ENCODE measurements at regions not wholly inside any gene's neighbourhood (a gene's known extent, or its start where the extent isn't known, plus 50 kb on each side); places are given as distances from the start of the nearest gene placed in this dataset.
"Not testable (repeated sequence)": the region's sequence is repeated elsewhere in the genome, so short reads cannot be mapped to it uniquely, and the experiment has no call there.

DNA sequence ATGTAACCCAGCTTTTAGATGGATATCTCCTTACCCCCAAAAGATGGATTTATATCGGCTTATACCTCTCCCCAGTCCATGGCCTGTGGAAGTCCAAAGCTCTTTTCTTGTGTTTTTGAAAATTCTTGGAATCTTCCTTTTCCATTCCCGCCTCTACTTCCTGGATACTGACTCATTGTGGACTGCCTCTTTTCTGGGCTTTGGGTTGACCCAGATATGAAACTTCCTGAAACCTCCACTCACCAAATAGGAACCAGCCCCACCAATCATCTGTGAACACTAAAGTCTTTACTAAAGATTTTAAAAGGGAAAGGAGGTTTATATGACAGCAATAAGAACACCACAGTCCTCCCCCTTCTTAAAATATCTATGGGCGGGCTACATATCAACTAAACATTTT, 163.4 kb upstream of the SYN3 start:
- CTCF ChIA-PET, result no interaction called here
- POLR2A ChIA-PET, result no interaction called here

DNA sequence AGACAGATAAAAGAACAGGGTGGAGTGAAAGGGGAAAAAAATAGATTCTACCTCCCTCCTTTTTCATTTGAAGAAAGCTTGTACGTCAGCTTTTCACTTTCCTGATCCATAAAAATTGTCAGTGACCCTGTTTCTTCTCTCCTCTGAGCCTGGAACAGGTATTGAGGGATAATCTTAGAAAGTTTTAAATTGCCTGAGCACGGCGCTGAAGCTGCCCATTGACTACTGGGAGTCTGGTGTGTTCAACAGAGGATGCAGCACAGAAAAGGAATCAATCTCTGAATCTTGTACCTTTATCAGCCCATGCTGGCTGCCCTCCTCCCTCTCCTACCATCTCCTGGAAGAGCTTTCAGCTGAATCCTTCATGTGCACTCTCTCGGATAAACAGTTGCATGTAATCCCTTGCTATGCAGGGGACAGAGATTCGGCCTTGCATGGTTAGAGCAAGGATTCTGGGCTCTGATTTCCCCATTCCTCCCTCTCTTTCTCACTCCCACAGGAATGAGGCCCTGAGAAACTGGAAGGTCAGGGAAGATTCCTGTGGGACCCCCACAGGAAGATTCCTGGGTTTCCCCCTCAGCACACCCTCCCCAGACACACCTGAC, 162.4 kb upstream of the SYN3 start:
- ChIA-PET POLR2A (no interaction called here), CTCF (no interaction called here)

DNA sequence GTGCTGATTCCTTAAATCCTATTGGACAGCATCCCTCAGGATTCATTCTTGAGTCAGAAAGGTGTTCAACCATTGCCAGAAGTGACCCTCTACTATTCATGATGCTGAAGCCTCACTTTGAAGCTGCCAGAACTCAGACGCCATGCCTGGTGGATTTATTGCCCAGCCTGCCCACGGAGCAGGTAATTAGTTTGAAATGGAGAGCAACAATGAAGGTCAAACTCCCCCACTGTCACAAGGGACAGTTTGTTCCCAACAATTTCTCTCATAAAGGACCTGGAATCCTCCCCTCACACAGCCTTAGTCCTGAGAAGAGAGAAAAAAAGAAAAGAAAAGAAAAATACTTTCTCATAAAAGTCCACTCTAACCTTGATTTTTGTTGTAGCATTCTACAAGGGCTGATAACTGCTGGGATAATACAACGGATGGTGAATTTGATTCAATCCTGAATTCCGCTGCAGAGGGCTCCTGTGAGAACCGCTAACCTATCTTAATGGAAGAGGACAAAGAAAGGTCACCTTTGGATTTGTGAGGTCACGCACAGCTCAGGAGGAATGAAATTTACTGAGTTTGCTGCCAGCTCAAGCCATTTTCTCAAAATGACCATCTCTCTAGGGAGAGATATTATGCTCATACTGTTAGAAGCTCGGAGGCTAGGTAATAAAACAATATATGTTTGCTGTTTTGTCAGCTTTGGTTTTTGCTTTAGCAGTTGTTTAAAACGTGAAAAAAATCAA, 161.6 kb upstream of the SYN3 start:
- ChIA-PET CTCF (no interaction called here), POLR2A (no interaction called here)

DNA sequence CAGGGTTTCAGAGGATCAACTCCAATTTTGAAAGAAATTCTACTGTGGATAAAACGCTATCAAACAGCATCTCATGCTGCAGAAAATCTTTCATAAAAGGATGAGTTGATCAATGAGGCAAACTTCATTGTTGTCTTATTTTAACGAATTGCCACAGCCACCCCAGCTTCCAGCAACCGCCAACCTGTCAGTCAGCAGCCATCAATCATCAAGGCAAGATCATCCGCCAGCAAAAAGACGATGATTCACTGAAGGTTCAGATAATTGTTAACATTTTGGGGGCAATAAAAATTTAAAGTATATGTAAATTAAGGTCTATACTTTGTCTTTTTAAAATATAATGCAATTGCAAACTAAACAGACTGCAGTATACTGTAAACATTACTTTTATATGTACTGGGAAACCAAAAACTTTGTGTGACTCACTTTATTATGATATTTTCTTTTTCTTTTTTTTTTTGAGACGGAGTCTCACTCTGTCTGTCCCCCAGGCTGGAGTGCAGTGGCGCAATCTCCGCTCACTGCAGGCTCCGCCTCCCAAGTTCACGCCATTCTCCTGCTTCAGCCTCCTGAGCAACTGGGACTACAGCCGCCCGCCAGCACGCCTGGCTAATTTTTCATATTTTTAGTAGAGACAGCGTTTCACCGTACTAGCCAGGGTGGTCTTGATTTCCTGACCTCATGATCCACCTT, 155.3 kb upstream of the SYN3 start:
- ChIA-PET CTCF (no interaction called here), POLR2A (no interaction called here)

DNA sequence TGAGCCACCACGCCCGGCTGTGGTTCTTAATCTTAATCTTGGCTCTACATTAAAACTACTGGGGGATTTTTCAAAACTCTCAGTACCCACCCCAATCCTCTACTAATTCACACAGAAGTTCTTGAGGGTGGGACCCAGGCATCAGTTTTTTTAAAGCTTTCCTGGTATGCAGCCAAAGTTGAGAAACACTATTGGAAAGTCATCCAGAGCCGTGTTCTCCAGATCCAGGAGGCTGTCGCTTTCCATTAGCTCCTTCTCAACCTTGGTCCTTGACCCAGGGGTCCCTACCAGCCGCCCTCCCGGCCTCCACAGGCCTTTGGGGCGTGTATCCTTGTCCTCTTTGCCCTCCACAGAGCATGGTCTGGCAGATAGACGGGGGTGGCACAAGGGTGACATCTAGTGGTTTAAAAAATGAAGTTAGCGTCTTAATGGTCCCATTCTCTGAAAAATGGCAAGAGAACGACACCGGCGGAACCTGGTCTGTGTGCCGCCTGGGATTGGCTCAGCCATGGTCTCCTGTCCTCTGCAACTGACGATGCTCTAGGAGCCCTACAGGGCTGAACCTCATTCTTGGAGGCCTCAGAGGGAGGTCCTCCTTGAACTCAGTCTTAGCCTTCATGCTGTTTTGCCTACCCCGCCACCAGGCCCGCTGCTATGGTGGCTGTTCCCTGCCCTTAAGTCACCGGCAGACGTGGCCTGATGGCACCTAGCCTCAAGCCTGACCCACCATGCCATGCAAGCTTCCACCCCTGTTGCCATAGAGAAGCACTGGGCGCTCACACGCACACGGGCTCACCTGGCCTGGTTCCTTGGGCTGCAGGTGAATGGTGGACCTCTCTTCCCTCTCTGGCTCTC, 152.0 kb upstream of the SYN3 start:
- ChIA-PET POLR2A (no interaction called here), CTCF (no interaction called here)

DNA sequence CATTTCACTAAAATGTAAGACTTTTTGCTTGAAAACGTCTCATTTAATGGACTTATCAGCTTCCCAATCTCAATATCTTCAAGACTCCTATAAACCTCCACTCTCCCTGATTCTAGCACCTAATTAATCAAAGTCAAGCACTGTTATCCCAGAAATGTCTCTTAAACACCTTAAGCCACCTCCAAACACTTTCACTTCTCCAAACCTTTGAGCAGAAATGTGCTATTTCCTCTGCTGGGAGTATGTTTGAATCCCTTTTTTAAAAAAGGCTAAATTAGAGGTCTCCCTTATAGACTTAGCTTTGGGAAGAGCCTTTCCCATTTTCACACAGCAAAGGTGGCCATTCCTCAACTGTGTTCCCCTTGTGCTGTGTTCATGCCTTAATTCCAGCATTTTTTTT, 146.2 kb upstream of the SYN3 start:
- CTCF ChIA-PET, result no interaction called here
- POLR2A ChIA-PET, result no interaction called here

DNA sequence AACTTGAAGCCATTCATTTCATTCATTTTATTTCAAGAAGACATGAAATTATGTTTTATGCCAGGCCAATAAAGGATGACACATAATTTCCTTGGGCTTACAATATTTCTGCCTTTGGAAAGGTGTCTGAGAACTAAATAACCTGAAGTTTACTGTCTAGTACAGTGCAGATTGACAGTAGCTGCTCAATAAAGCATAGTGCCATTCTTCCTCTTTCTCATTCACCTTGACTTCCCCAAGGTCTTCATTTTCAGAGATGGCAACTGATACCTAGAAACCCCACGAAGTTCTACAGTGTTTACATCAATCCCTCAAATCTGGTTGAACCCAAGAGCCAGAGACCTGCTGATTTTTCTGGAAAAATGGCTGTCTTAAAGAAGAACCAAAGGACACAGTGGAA, 144.3 kb upstream of the SYN3 start:
- POLR2A ChIA-PET, result no interaction called here
- CTCF ChIA-PET, result no interaction called here

DNA sequence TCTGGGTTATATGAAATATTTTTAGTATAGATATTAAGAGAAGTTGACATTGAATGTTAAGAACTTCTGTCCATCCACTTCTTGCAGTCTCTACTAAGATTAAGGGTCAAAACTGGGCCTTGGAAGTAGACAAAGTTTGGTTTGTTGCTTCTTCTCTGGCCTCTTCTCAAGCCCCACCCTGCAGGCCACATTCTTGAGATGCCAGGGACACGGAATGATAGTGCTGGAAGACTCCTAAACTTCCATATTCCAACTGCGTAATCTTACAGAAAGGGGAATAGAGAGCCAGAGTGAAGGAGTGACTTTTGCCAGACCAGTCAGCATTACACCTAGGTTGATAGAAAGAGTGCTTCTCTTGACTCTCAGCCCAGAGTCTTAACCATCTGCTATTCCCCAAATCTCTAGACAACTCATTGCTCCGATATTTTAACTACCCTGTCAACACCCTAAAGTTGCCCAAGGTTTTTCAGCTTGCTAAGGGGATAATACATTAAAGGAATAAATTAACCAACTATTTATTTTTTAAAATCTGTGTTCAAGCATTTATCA, 136.4 kb upstream of the SYN3 start:
- CTCF ChIA-PET, result no interaction called here
- POLR2A ChIA-PET, result interaction anchor here (0.6 kb wide), 1 partner anchor 35 kb away, joined by 3 read pairs; no protein-coding TSS in a partner anchor

DNA sequence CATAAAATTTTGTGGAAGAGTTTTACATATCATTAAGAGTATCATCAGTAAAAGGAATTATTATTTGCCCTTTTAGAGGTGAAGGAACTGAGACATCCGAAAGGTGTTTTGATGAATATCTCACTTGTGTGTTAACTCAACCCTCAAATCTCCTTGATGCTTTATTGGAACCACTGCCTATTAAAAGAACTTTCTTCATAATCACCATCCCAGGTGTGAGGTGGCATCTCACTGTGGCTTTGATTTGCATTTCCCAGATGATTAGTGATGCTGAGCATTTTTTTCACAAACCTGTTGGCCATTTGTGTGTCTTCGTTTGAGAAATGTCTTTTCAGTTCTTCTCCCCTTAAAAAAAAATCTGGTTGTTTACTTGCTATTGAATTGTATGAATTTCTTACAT, 134.0 kb upstream of the SYN3 start:
- ChIA-PET CTCF (no interaction called here), POLR2A (no interaction called here)

DNA sequence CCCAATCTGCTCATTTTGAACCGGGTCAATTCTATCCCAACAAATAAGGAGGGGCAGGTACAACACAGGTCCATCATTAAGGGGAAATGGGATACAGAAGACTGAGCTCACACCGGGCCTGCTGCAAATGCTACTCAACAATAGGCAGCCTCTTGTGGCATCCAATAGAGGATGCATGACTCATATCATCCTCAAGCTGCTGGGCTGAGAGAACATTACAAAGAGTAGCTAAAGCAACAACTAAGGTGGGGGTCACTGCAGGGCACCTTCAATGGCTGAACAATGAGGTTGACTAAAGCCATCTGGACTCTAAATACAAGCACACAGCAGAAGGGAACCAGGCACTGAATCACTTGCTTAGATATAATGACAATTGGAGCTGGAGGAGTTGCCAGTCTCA, 130.1 kb upstream of the SYN3 start:
- CTCF ChIA-PET, result interaction anchor here (0.7 kb wide), 1 partner anchor 21 kb away, joined by 4 read pairs; no protein-coding TSS in a partner anchor
- POLR2A ChIA-PET, result no interaction called here

DNA sequence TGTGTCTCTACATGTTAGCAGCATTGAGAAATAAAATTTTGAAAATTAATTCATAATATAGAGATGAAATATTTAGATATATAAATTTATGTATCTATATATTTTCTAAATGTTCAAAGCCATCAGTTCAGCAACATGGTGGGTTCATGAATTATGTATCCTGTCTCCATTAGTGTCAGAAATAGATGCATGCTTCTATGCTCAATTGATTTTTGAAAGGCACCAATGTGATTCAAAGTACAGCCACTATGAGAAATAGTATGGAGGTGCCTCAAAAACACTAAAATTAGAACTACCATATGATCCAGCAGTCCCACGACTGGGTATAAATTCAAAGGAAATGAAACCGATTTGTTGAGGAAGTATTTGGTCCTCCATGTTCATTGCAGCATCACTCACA, 128.6 kb upstream of the SYN3 start:
- POLR2A ChIA-PET, result no interaction called here
- CTCF ChIA-PET, result no interaction called here

DNA sequence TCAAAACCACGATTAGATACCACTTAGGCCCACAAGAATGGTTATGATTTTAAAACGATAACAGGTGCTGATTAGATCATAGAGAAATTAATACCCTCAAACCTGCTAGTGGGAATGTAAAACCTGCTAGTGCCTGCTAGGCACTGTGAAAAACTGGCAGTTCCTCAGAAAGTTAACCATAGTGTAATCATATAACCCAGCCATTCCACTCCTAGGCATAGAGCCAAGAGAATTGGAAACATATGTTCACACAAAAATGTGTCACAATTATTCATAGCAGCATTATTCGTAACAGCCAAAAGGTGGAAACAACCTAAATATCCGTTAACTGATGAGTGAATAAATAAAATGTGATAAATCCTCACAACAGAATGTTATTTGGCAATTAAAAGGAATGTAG, 122.2 kb upstream of the SYN3 start:
- ChIA-PET POLR2A (no interaction called here), CTCF (no interaction called here)

DNA sequence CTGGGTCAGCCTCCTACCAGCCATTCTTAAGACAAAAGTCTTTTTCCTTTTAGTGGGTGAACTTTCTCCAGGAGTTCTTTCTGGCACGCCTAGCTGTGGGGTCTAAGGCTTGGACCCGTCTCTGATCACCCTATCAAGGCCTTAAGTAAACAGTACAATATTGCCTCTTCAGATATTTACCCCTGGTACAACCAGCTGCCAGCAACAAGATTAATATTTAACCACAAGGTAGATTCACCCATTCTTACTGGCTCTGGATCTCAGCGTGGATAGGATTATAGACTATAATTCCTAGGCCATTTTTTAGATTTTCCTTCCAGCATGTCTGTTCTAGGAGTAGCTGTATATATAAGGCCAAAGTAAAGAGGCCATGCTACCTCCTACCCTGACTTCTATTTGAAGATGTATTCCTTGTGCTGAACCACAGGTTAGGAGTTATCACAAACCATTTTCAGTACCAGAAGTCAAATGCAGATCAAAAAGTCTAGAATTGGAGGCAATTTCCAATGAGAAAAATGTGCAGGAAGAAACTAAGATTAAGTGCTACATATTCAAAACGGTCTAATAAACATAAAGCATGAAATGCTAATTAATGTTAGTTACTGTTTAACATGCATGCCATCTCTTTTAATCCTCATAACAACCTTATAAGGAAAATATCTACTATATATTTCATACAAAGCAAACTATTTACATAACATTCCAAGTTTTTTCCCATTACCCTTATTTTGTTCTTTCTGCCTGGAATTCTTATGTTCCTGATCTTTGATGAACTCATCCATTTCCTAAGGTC, 110.0 kb upstream of the SYN3 start:
- POLR2A ChIA-PET, result no interaction called here
- CTCF ChIA-PET, result no interaction called here

DNA sequence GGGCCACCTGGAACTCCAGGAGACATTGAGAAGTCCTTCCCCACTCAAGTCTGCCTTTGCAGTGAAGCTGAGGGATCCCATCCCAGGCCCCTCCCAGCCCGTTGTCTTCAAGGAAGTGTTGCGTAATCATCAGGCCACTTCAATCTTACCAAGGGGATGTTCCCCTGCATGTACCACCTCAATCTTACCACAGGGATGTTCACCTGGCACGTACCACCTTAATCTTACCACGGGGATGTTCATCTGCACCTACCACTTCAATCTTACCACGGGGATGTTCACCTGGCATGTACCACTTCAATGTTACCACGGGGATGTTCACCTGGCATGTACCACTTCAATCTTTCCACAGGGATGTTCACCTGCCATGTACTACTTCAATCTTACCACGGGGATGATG, 108.0 kb upstream of the SYN3 start:
- ChIA-PET POLR2A (no interaction called here), CTCF (no interaction called here)

DNA sequence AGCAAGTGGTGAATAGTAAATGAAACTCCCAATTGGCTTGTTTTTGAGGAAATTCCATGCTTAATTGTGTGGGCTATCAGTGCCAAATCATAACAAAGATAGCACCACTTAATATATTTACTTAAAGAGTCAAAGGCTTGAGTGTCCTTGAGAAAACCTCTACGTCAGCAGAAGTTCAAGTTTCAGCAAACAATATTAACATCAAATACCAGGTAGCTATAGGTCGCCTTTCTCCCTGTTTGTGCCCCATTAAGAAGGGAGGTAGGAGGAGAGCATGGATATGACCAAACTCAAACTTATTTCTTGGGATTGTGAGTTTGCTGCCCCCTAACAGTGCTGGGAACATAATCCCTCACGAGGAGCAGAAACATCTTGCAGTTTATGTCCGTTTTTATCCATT, 105.6 kb upstream of the SYN3 start:
- CTCF ChIA-PET, result no interaction called here

DNA sequence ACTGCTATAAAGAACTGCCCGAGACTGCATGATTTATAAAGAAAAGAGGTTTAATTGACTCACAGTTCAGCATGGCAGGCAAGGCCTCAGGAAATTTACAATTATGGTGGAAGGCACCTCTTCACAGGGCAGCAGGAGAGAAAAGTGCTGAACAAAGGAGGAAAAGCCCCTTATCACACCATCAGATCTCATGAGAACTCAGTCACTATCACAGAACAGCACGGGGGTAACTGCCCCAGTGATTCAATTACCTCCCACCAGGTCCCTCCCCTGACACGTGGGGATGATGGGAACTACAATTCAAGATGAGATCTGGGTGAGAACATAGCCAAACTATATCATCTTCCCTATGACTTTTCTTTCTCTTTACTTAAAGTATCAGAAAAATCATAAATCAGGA, 104.0 kb upstream of the SYN3 start:
- CTCF ChIA-PET, result no interaction called here
- POLR2A ChIA-PET, result no interaction called here

More for the DNA sequence above, 105.6 kb upstream of the SYN3 start:
- POLR2A ChIA-PET, result no interaction called here

DNA sequence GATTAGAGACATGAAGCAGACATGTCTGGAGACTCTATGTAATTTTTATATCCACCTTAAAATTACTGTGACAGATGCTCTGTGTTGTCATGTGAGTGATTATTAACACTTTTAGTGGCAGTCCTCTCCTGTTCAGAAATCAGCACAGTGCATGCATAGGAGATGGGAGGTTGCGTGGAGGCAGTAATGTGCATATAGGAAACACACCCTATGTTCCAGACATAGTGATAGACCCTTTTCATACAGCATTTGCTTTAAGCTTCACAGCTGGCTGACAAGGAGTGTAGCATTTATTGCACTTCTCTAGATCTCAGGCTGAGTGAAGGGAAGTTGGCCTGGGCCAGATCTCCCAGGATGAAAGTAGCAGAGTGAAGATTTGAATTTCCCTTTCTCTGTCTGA, 102.3 kb upstream of the SYN3 start:
- ChIA-PET CTCF (no interaction called here), POLR2A (no interaction called here)

DNA sequence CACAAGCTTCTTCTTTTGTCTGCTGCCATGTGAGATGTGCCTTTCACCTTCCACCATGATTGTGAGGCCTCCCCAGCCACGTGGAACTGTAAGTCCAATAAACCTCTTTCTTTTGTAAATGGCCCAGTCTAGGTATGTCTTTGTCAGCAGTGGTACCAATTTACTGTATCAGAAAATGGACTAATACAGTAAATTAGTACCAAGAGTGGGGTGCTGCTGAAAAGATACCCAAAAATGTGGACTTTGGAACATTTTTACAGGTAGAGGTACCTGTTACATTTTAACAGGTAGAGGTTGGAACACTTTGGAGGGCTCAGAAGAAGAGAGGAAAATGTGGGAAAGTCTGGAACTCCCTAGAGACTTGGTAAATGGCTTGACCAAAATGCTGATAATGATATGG, 96.8 kb upstream of the SYN3 start:
- CTCF ChIA-PET, POLR2A ChIA-PET: not testable (repeated sequence)

DNA sequence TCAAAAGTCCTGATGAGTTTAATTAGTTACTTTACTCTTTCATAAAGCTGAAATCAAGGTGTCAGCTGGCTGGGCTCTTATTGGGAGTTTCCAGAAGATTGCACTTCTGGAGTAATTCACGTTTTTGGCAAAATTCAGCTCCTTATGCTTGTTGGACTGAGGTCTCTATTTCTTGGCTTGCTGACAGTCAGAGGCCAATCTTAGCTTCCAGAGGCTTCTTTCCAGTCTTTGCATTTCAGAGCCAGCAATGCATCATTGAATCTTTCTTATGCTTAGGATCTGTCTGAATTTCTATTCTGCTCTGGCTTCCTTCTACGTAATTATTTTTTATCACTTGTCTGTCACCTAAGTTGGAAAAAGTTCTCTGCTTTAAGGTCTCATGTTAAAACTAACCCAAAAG, 91.4 kb upstream of the SYN3 start:
- ChIA-PET CTCF (no interaction called here), POLR2A (no interaction called here)

DNA sequence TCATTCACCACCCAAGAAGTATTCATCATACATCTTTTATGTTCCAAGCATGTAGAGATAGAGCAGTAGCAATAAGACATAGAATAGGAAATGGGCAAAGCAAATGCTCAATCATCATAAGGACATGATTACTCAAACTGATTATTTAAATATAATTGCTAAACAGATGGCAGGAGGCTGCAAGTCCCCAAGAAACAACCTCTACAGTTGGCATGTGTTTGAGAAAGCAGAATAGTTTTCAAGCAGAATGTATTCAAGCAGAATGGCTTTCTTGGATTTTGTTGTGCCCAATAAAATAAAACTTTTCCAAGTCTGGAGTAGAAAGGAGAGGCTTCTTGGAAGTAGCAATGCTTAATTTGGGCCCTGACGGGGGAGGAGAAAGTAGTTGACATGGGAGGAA, 86.5 kb upstream of the SYN3 start:
- CTCF ChIA-PET, result no interaction called here
- POLR2A ChIA-PET, result no interaction called here
